AG10803 (cell line): ENCODE measurements at regions not wholly inside any gene's neighbourhood (a gene's known extent, or its start where the extent isn't known, plus 50 kb on each side); places are given as distances from the start of the nearest gene placed in this dataset.

Experiments used
- DNase-seq: peaks from one replicate; pipeline ENCODE4 v3.0.0; 2010; ENCODE audit warnings: low read depth
- H3K4me3 ChIP-seq: 2 replicates; pipeline ENCODE4 v1.5.1; 2011; ENCODE audit warnings: mild to moderate bottlenecking, low read length, control low read depth
- CTCF ChIP-seq: conservative IDR thresholded peaks from 2 replicates; pipeline ENCODE4 v1.5.1; 2011; ENCODE audit warnings: mild to moderate bottlenecking, low read length, control low read depth, inconsistent platforms

- no peak for DNase-seq
Measured at GRCh38 chr6:112575309-112575834, 228.2 kb downstream of the RFPL4B start.

GRCh38 chr6:112576423-112576822, 229.3 kb downstream of the RFPL4B start:
- H3K4me3 ChIP-seq: no peak overlapping the region
- no peak for TF ChIP-seq CTCF
- DNase-seq: no peak

More at GRCh38 chr6:112575309-112575834, 228.2 kb downstream of the RFPL4B start:
- no peak for TF ChIP-seq CTCF
- H3K4me3 ChIP-seq: no peak overlapping the region

GRCh38 chr6:112579601-112580000, 232.5 kb downstream of the RFPL4B start:
- no peak for TF ChIP-seq CTCF
- no peak overlapping the region for H3K4me3 ChIP-seq
- DNase-seq: no peak

- no peak for DNase-seq
- no peak overlapping the region for H3K4me3 ChIP-seq
- TF ChIP-seq CTCF: no peak
Measured at GRCh38 chr6:112581015-112581414, 233.9 kb downstream of the RFPL4B start.

GRCh38 chr6:112590326-112590725, 243.2 kb downstream of the RFPL4B start:
- no peak for DNase-seq
- H3K4me3 ChIP-seq: no peak overlapping the region
- TF ChIP-seq CTCF: no peak

- no peak for TF ChIP-seq CTCF
- no peak overlapping the region for H3K4me3 ChIP-seq
Measured at GRCh38 chr6:112591329-112591728, 244.2 kb downstream of the RFPL4B start.

GRCh38 chr6:112592159-112592558, 245.0 kb downstream of the RFPL4B start:
- DNase-seq: no peak
- no peak for TF ChIP-seq CTCF
- no peak overlapping the region for H3K4me3 ChIP-seq

More at GRCh38 chr6:112591329-112591728, 244.2 kb downstream of the RFPL4B start:
- no peak for DNase-seq
